Adrenal gland (tissue), 5 donors: ENCODE measurements at regions not wholly inside any gene's neighbourhood (a gene's known extent, or its start where the extent isn't known, plus 50 kb on each side); places are given as distances from the start of the nearest gene placed in this dataset.

ENCODE experiments used
- CTCF ChIP-seq, 6 experiments: fragments of 450-650 bp in 4 of 6; fragments of 200-600 bp in 2 of 6; sonication (generic) in 1 of 6; IDR thresholded peaks; 1 replicate in 5 of 6; 2 replicates in 1 of 6; pipeline versions ENCODE4 v1.5.1 to v1.8.0; 2016 to 2021; ENCODE audit warnings: antibody characterized with exemption in 6 of 6, mild to moderate bottlenecking in 2 of 6, moderate library complexity in 1 of 6
- POLR2A ChIP-seq, 2 donors: fragments of 450-650 bp; IDR thresholded peaks; one replicate each; pipeline ENCODE4 v1.6.1; 2017; ENCODE audit warnings: antibody characterized with exemption in 2 of 2, mild to moderate bottlenecking in 2 of 2, moderate library complexity in 1 of 2
- donor health status: DM: no; HTN: no; CAD: no.

- TF ChIP-seq CTCF (IDR thresholded peaks at IDR 0.05) (no peak), POLR2A (IDR thresholded peaks at IDR 0.05) (no peak)
These were observed 97.8 kb upstream of the CLMN start for GRCh38 chr14:95417492-95417891.
